ENCODE measurements at regions not wholly inside any gene's neighbourhood (a gene's known extent, or its start where the extent isn't known, plus 50 kb on each side); places are given as distances from the start of the nearest gene placed in this dataset.

- no peak for TF ChIP-seq CTCF (IDR thresholded peaks at IDR 0.05)
- Histone ChIP-seq H3K27me3 (peaks cover 43% of the 10 kb centered on the region), H3K4me1 (peaks cover 3% of the 10 kb centered on the region)
Observed at GRCh38 chr7:128161466-128162125, 79.5 kb upstream of the LEP start.

GRCh38 chr7:128162666-128163065, 78.4 kb upstream of the LEP start:
- no peak for ATAC-seq
- intact Hi-C loops (cut with DNase I) = no loop called here
- Histone ChIP-seq H3K36me3 (no peaks in the 10 kb centered on the region), H3K9me3 (no peaks in the 10 kb centered on the region), H3K27ac (no peak overlapping the region), H3K4me1 (peaks cover 12% of the 10 kb centered on the region), H3K4me3 (no peak overlapping the region), H3K27me3 (peaks cover 52% of the 10 kb centered on the region)
- no peak for DNase-seq
- TF ChIP-seq CTCF (IDR thresholded peaks at IDR 0.05) = no peak

More at GRCh38 chr7:128161466-128162125, 79.5 kb upstream of the LEP start:
- no peak for ATAC-seq
- no peaks in the 10 kb centered on the region for H3K36me3 ChIP-seq
- intact Hi-C loops (cut with DNase I) = no loop called here
- no peak for DNase-seq
- H3K4me3 ChIP-seq = no peak overlapping the region
- H3K9me3 ChIP-seq = no peaks in the 10 kb centered on the region
- H3K27ac ChIP-seq = no peak overlapping the region

GRCh38 chr7:128163473-128163872, 77.6 kb upstream of the LEP start:
- Histone ChIP-seq H3K4me1 (peaks cover 19% of the 10 kb centered on the region), H3K9me3 (no peaks in the 10 kb centered on the region), H3K27me3 (peaks cover 61% of the 10 kb centered on the region), H3K36me3 (no peaks in the 10 kb centered on the region), H3K4me3 (no peak overlapping the region), H3K27ac (no peak overlapping the region)
- DNase-seq (no peak), ATAC-seq (no peak)
- intact Hi-C loops (cut with DNase I) = no loop called here
- TF ChIP-seq CTCF (IDR thresholded peaks at IDR 0.05) = no peak

- peak; percentile 78 for ATAC-seq
- DNase-seq = no peak
- intact Hi-C loops (cut with DNase I) = no loop called here
Observed at GRCh38 chr7:128164061-128164954, 76.8 kb upstream of the LEP start.

More at GRCh38 chr7:128164061-128164954, 76.8 kb upstream of the LEP start:
- peaks cover 19% of the 10 kb centered on the region for H3K4me1 ChIP-seq
- H3K27me3 ChIP-seq = peaks cover 69% of the 10 kb centered on the region
- H3K4me3 ChIP-seq = no peak overlapping the region
- TF ChIP-seq CTCF (IDR thresholded peaks at IDR 0.05) = no peak
- no peaks in the 10 kb centered on the region for H3K9me3 ChIP-seq
- H3K36me3 ChIP-seq = no peaks in the 10 kb centered on the region
- no peak overlapping the region for H3K27ac ChIP-seq

Data from upper lobe of right lung (tissue), 1 donor.